DMS153 treated with DMSO at 0.1 percent for 48 hours (cell line): ENCODE measurements at regions not wholly inside any gene's neighbourhood (a gene's known extent, or its start where the extent isn't known, plus 50 kb on each side); places are given as distances from the start of the nearest gene placed in this dataset.
"Not testable (repeated sequence)": the region's sequence is repeated elsewhere in the genome, so short reads cannot be mapped to it uniquely, and the experiment has no call there.

ENCODE experiments used
- DNase-seq: peaks from one replicate; lab custom pipeline; 2025; ENCODE audit not compliant: unreplicated experiment; lab: John Stamatoyannopoulos, UW

DNA sequence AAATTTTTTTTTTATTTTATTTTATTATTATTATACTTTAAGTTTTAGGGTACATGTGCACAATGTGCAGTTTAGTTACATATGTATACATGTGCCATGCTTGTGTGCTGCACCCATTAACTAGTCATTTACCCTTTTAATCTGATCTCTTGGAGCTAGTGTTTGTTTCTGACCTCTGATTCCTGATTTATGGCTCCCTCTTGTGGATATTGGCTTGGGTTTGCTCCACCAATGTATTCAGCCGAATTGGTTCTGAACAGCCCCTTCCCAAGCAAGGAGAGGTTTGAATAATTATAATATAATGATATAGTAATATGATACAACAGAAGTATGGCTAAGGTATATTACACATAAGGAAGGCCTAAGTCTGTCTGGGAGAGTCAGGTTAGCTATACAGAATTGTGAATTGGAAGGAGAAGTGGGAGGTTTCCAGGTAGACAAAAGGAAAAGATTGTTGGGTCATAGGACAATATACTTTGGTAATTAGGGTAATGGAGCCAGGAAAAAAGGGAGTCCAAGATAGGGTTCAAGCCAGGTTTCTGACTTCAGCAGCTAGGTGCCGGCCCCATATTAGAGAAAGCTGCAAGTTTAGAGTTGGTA is 53.1 kb upstream of the HMCN1 start:
- peak; percentile 82 for DNase-seq

DNA sequence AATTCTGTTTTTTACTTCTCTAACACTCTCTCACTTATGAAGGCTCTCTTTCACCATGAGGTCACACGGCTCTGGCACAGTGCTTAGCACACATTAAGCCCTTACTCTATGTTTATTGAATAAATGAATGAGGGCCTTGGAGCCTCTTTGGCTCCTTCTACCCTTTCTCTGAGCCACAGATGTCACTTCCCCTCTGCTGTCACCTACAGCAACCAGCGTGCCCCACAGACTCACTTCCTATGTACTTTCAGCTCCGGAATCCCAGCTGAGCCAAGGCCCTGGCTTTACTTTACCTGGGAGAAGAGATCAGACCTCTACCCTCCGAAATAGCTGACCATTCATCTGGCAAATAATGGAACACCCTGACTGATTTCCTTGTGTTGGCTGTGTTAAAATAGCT is 53.7 kb upstream of the HMCN1 start:
- no peak for DNase-seq

DNA sequence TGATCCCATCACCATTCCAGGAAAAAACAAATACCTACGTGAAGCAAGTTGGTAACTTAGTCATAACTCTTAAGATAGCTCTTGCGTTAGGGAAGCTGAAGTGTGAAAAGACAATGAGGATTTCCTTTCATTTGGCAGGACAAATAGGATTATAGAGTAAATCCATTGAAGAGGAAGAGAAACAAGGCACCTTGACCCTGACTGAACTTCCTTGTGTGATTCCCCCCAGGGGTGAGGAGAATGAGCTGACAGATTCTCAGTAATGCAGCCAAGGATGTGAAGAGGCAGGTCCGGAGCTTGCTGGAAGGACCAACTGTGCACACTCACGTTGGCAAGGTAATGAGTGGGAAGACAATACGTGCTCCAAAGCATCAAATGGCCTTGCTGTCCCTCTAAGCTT is 55.0 kb upstream of the HMCN1 start:
- DNase-seq, result no peak

DNA sequence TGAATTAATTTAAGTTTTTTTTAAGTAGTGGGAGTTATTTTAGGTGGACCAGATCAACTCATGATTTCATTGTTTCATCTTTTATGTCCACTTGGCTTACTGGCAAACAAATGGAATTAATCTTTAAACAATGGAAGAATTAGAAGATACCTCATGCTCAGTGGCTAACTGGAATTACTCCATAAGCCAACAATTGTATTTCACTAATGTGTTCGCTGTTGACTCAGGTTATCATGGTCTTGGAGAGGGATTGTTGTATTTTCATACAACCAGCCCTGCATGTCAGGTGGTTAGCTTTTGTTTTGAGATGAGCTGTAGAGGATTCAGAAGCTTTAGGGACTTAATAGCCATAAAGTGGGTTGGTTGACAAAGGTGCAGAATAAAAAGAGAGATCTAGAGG is 57.2 kb upstream of the HMCN1 start:
- no peak for DNase-seq

DNA sequence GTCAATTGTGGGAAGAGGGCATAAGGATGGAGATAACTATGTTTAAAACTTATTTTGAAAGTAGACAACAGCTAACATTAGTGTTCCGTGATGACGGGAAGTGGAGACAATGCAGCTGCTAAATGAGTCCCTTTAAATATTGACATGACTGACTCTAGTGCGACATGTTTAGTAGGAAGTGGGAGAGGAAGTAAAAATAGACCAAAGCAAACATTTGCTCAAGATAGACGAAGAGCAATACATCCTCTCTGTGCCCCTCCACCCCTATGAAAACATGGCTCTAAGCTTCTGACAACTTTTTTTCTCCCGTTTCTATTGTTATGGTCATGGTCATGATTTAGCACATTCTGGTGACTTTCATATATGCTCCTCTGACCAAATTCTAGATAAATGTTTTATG is 60.0 kb upstream of the HMCN1 start:
- DNase-seq, result peak; percentile 81

DNA sequence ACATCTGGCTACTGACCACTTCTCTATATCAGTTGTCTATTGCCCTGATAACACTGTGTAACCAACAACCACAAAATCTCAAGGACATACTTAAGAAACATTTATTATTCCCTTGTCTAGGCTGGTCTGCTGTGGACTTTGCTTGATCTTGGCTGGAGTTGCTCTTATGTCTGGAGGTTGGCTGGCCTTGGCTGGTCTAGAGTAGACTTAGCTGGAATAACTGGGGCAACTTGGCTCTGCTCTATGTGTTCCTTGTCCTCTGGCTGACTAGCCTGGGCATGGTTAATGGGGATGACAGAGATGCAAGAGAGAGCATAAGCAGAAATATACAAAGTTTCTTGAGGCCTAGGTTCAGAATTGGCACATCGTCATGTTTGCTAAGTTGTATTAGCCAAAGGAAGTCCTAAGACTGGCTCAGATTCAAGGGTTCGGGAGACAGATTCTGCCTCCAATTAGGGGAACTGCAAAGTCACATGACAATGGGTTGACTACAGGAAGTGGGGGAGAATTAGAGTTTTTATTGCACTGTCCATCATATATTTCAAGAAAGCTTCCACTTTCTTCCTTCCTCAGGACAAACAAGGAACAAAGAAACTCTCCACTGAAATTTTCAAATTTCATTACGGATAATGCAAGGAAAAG is 61.4 kb upstream of the HMCN1 start:
- no peak for DNase-seq

DNA sequence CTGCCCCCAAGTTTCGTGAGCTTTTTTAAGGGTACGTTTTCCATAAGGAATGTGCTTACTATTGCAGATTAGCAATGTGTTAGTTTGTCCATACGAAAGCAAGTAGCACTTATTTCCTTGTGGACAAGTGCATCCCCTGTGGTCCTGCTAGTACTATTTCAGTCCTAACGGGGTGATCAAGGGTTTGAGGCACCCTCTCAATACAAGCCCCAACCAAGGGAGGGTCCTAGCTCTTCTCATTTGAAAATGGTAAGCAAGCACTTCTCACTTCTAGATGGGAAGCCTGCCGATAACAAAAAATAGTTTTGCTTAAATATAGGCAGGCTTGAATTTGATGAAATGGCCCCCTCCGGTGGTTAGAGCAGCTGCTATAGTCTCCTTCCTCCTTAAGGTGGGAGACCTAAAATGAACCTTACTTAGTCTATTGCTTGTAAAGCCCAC is 64.0 kb upstream of the HMCN1 start:
- peak; percentile 75 for DNase-seq

DNA sequence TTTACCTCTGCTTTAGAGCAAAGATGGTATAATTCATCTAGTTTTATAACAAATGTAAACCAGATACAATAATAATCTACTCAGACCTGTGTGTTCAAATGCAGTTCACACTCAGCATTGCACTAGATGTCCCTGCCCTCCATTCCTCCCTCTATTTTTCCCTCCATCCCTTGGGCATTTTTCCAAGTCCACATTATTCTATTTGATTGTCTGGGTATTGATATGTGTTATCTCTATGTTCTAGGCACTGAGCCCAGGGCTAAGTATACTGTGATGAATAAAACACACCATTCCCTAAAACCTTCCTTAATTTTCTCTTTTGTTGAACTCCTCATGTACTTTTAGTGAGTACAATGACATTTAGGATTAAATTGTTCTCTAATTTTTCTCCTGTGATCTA is 66.2 kb upstream of the HMCN1 start:
- DNase-seq, result no peak

DNA sequence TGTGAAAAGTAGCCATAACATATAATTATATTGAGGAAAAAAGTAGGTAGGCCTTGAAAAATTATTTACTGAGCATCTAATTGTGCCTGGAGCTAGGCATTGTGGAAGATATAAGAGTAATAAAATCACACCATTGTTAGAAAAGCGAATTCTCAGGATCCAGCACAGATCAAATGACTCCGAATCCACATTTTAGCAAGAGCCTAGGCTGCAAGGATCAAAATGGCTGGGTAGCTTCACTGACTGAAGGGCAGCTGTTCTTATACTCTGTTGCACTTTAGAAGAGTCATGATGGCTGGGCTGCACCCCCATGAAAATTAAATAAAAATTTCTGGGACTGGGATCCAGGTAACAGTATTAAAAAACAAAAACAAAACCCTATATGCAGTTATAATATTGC is 67.6 kb upstream of the HMCN1 start:
- DNase-seq, result no peak

DNA sequence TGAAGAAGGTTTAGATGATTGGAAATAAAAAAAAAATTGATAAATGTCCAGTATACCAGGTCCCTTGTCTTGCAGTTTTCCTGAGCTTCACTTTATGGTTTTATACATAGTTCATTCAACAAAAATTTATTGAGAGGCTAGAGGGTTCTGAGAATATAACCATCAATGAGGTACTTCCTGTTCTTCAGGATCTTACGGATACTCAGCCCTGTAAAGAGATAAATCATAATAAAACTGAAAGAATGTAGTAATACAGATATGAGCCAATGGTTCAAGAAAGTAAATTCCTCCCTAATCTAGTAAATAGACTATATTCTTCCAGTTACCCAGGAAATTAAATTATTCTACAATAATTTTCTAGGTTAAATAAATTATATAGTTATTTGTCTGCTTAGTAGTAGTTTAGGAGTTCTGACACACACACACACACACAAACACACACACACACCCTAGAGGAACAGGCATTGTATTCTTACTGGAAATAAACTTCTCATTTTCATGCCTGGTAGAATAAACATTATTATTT is 70.4 kb upstream of the HMCN1 start:
- DNase-seq, result no peak

DNA sequence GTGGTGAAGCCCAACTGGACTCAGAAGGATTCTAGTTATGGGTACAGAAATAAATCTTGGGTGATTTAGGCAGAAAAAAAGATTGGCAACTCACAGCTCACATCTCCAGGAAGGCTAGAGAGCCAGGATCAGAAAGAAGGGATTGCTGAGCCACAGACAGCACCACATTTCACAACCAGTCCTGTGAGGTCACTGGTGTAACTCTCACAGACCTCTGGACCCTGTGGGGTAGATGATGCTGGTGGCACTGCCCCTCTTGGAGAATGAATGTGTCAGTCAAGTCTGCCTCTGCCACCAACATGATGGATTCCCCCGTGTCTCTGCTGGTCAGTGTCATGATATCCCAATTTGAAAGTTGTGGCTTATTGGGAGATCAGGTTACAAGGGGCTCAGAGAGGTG is 70.9 kb upstream of the HMCN1 start:
- no peak for DNase-seq

DNA sequence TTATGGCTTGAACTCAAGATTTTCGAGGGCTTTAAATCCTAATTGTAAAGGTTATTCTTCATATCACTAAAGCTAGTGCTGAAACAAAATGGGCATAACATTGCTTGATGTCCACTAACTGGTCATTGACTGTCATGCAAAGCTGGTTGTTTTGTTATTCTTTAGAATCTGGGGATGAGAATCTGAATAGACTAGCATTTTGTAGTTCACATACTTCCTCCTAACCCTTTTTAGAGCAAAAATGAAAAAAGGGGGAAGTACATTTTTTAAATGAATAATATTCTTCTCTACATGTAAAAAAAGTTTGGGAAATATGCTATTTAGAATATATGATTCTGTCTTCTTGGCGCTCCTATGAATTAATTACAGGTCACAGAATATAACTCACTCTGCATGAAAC is 72.2 kb upstream of the HMCN1 start:
- no peak for DNase-seq

DNA sequence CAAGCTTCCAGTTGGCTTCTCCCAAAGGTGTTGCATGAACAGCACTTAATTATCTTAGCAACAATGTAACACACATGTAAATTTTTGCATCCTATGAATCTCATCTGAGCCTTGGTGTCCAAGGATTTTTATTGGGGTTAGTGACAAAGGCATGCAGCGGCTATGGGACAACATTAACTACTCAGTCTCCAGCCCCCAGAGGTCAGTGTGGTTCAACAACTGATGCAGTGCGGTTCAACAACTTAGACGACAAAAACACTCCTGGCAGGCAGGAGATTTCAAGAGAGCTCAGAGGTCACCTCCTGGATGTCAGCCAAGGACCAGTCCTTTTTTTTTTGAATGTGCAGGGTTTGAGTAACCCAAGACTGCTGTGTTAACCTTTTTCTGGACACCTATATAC is 77.5 kb upstream of the HMCN1 start:
- no peak for DNase-seq

DNA sequence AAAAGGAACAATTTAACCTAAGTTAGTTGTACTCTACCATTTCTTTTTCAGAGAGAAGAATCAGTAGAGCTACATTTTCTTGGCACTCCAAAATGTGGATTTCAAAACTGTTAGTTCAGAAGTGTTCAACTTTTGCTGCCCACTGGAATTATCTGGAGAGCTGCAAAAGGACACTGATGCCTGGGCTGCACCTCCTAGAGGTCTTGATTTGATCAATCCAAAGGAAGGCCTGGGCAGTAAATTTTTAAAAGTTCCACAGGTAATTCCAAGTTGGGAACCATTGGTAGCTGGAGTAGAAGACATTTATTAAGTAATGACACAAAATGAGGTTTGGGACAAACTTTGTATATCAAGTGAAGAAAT is 79.3 kb upstream of the HMCN1 start:
- no peak for DNase-seq

DNA sequence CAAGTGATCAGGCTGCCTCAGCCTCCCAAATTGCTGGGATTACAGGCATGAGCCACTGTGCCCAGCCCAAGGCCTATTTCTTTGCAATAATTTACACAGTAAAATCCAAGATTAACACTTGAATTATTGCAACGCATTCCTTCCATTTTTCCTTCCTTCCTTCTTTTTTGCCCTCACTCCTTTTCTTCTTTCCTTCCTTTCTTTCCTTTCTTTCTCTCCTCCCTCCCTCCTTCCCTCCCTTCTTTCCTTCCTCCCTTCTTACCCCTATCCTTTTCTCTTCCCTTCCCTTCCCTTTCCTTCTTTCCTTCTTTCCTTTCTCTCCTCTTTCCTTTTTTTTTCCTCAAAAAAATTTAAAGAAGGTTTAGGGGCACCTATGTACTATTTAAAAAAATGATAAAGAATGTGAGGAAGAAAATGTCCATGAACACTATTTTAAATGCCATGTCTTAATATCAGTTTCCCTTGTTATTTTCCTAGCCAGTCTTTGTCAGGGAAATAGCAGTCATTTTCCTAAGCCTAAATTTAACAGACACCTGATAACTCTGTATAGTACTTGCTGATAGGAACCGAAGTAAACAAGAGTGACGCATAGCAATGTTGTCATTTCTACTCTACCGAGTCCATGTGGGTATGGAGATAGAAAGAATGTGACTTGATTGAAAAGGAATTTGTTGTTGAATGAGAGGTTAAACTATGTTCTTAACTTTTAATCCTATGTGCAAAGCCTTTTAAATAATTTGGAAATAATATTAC is 79.8 kb upstream of the HMCN1 start:
- DNase-seq, result no peak

DNA sequence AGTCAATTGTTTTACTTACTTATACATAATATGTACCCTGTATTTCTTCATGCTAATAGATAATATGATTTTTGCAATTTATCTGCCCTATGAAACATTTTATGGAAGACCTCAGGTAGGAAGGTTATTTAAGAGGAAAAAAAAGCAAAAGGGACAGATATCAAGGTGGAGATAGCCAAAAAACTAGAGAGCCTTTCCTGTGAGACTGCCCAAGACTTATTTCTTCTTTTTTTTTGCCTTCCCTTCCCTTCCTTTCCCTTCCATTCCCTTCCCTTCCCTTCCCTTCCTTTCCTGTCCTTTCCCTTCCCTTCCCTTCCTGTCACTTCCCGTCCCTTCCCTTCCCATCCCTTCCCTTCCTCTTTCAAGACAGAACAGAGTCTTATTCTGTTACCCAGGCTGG is 80.6 kb upstream of the HMCN1 start:
- DNase-seq, result no peak

DNA sequence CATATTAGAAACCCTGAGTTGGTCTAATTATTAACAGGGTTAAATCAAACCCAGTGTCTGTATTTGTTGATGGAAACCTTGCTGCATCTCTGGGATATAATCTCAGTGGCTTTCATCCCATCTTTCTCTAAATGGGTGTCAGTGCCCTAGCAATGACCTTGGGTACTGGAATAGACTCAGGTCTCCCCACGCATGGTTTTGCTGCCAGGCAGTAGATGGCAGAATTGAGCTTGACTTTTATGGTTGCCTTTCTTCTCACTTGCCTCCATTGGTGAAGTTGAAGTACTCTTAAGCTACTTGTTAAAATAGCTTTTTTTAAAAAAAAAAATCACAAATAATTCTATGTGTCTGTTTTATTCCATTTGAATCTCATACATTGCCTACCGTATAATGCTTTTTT is 81.8 kb upstream of the HMCN1 start:
- DNase-seq, result no peak

DNA sequence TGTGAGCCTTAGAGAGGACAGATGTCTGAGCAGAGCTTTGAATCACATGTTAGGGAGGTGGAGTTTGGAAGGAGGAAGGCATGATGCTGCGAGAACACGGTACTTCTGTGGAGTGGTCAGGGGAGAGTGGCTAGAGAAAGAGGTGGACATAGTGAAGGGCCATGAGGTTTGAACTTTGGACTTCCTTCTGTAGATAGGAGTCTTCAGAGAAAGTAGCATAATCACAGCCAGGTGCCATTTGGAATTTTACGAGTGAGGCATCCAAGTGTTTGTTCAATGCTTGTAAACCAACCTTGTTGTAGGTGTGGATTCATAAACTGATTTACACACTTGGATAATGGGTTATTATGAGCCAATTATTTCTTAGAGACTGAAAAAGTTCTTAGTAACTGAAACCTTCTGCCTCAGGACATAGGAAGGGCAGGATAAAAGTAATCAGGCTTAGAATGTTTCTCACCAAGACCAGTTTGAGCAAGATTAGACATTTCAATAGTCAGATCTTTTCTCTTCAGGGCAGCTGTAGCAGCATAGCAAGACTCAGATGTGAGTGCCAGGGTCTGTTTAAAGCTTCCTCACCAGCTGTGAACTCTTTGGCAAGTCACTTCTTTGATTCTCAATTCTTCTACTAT is 83.5 kb upstream of the HMCN1 start:
- DNase-seq, result no peak

DNA sequence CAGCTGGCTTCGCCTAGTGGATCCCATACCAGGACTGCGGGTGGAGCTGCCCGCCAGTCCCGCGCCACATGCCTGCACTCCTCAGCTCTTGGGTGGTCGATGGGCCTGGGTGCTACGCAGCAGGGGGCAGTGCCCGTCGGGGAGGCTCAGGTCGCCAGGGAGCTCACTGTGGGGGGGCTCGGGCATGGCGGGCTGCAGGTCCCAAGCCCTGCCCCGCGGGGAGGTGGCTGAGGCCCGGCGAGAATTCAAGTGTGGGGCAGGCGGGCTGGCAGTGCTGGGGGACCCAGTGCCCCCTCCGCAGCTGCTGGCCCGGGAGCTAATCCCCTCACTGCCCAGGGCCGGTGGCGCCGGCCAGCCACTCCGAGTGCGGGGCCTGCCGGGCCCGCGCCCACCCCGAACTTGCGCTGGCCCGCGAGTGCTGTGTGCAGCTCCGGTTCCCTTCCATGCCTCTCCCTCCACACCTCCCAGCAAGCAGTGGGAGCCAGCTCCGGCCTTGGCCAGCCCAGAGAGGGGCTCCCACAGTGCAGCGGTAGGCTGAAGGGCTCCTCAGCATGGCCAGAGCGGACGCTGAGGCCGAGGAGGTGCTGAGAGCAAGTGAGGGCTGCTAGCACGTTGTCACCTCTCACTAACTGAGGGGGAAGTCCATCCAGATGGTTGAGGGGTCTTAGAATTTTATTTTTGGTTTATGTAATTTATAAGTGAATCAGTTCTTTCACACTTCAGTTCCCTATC is 85.2 kb upstream of the HMCN1 start:
- no peak for DNase-seq

DNA sequence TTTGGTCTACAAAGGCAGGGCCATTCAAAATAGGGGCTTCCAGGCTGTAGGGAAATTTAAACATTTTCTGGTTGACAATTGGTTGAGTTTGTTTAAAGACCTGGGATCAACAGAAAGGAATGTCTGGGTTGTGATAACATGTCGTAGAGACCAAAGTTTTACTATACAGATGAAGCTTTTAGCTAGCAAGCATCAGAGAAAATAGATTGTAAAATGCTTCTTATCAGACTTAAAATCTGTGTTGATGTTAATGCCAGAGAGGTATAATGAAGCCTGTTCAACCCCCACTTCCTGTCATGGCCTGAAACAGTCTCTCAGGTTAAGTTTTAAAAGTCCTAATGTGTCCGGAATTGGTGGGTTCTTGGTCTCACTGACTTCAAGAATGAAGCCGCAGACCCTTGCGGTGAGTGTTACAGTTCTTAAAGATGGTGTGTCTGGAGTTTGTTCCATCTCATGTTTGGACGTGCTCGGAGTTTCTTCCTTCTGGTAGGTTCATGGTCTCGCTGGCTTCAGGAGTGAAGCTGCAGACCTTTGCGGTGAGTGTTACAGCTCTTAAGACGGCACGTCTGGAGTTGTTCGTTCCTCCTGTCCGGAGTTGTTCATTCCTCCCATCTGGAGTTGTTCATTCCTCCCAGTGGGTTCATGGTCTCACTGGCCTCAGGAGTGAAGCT is 86.5 kb upstream of the HMCN1 start:
- not testable (repeated sequence) for DNase-seq

DNA sequence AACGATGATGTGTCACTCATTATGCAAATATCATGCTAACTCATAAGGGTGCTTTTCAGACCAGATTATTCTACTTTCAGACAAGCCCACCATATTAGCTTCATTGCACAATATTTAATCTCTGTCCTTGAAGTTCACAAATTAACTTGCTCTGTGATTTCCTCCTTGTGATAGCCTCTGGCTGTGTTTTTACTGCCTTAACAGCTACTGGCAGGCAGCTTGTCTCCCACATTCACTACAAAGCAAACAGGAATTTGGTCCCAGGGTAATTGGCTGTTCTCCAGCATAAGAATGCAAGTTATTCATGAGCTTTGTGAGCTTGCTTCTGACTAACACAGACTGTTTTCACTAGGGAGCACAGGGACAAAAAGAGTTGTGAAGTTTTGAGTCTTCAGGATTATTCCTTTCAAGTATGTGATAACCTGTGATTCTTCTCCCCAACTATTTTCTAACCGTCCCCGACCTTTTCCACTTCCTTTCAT is 87.9 kb upstream of the HMCN1 start:
- DNase-seq, result peak; percentile 92
